HG02678 (cell line): ENCODE measurements at regions not wholly inside any gene's neighbourhood (a gene's known extent, or its start where the extent isn't known, plus 50 kb on each side); places are given as distances from the start of the nearest gene placed in this dataset.

Experiments
- ATAC-seq: cut with Tn5 transposase; IDR thresholded peaks from one replicate; pipeline ENCODE4 v1.9.1; 2021; ENCODE audit warnings: mild to moderate bottlenecking, moderate library complexity; ENCODE audit not compliant: unreplicated experiment

DNA sequence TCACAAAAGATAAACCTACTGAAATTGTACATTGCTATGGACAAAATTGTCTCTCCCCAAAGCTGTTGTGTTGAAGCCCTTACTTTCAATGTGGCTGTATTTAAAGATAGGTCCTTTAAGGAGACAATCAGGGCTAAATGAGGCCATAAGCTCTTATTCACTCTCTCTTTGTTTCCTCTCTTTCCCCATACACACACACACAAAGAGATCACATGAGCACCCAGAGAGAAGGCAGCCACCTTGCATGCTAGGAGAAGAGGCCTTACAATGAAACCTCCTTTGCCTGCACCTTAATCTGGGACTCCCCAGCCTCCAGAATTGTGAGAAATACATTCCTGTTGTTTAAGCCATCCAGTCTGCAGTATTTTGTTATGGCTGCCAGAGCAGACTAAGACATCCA is 1295.6 kb upstream of the CDH6 start:
- no peak for ATAC-seq

GRCh38 chr5:29896646-29897045 is 1296.8 kb upstream of the CDH6 start:
- no peak for ATAC-seq

- ATAC-seq = no peak
These were observed 1298.8 kb upstream of the CDH6 start for GRCh38 chr5:29894668-29895067.

DNA sequence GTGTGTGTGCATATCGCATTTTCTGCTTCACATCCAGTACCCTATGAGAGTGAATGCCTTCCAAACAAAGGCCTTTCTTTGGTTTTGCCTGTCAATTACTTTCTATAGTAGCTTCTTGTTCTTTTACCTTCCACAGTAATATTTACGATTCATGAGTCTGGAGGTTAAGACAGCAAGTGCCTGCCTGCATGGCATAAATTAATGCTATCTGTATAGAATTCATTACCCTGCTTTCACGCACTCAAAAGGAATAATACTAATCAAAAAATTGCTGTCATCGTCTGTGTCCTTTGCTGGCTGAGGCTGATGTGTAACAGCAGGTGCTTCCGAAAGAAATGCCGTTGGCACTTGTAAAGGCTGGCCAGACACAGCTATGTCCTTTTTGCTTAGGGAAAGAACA is 1304.4 kb upstream of the CDH6 start:
- no peak for ATAC-seq

DNA sequence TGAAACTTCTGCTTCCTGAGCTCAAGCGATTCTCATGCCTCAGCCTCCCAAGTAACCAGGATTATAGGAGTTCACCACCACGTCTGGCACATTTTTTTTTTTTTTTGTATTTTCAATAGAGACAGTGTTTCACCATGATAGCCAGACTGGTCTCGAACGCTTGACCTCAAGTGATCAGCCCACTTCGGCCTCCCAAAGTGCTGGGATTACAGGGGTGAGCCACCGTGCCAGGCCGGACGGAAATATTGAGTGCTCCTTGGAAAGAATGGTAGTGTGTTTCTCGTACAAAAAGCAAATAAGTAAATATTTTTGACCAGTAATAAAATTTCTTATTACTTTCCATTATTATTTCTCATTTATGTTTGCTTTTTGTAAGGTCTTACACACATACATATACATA is 1307.9 kb upstream of the CDH6 start:
- ATAC-seq = no peak

- ATAC-seq = no peak
These were observed 1311.5 kb upstream of the CDH6 start for GRCh38 chr5:29882036-29882435.

DNA sequence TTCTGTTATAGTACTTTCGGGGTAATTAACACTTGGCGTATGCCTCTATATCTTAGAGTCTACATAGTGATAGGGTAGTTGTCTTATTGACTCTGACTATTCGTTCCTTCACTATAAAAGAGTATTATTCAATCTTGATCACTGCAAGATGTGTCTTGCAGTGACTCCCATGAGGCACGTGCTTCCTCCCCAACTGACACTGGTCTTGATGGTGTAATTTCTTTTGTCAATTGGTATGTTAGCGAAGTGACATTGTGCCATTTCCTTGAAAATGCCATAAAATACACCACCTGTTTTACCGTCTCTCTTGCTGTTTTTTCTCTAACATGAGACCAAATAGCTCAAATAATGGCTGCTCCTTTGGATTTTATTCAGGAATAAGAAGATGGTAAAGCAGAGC is 1314.1 kb upstream of the CDH6 start:
- ATAC-seq = no peak

DNA sequence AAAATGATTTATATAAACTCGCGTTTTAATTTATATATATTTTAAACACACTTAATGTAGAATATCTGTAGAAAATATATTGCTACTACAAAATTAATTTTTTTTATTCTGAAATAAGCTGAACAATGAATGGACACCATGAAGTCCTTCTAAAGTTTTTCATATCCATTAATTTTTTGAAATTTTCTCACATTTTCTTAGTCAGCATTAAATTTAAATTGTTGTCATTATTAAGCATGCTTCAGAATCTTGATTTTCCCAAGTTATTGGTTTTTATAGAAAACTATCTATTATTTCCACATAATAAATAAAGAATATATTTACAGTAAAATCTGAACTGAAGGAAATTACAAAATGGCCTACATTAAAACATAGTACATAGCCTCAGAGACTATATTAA is 1314.9 kb upstream of the CDH6 start:
- ATAC-seq = no peak

- ATAC-seq = no peak
These were observed 1326.3 kb upstream of the CDH6 start for GRCh38 chr5:29867155-29867554.

GRCh38 chr5:29853711-29854220 is 1339.7 kb upstream of the CDH6 start:
- ATAC-seq = no peak

DNA sequence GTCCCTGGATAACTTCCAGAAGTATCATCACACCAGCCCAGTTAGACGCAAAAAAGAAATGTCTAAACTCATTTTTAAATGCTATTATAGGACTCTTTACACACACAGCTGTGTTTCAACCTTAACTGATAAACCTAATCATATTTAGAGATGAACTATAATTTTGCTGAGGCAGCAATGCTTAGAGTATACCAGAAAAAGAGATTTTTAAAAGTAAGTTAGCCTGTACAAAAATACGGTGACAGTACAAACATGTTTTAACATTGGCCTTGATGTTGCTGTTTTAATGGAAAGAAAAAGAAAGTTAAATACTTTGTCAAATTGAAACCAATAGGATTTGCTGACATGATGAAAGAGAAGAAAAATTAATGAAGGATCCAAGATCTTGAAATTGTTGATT is 1341.2 kb upstream of the CDH6 start:
- no peak for ATAC-seq

DNA sequence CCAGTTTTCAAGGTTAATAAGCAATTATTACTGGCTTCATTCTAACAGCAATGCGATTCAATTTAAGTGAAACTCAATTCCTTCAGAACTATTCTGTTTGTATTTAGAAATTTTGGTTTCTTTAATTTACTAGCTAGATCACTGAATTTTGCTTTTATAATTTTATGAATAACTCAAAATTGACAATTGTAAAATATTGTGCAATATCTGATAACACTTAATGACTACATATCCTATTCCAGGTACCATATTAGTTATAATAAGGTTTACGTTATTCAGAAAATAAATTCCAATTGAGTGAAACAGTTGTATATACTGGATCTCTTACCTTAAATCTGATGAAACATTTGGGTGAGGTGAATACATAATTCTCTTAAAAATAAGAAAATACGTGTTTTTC is 1348.3 kb upstream of the CDH6 start:
- ATAC-seq = no peak

GRCh38 chr5:29833394-29833793 is 1360.1 kb upstream of the CDH6 start:
- ATAC-seq = no peak

- ATAC-seq = no peak
These were observed 1371.0 kb upstream of the CDH6 start for GRCh38 chr5:29822521-29822920.

GRCh38 chr5:29811914-29812679 is 1381.4 kb upstream of the CDH6 start:
- ATAC-seq = no peak

GRCh38 chr5:29805804-29806203 is 1387.7 kb upstream of the CDH6 start:
- ATAC-seq = no peak

DNA sequence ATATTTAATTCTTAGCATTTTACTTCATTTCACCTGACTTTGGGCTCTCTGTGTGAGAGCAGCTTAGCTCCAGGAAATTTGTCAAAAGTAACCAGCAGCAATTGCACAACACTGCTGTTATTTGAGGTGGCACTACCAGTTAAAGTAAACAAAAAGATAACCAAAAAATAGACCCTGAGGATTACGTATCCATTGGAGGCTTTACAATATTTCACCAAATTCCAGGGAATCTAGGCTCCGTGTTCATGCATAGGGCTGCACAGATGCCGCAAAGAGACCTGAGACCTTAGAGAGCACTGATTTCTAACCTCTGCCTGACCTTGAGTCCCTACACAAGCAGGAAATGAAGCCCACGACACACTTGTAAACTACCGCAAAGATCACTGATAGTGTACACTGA is 1392.7 kb upstream of the CDH6 start:
- no peak for ATAC-seq

- no peak for ATAC-seq
These were observed 1397.5 kb upstream of the CDH6 start for GRCh38 chr5:29796013-29796412.

DNA sequence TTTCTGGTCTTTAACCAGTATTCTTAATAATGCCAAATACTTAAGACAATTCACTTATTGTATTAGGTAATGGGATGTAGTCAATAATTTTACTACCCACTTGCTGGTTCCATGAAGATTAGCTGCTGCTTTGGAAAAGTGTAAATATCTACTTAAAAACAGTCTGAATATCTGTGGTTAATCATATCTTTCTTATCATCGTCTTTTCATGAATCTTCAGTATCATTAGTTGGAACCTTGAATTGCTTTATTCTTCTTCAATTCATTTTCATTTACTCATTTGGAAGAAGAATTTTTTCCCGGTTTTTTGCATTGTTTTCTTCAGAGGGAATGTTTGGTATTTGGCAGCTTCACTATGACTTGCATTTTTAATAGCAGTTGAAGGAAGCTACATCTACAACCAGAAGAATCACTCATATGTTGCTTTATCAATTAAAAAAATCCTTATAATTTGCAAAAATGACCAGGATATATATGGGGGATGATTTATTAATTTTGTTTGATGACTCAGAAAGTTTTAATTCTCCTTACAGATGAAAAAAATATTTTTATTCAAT is 1398.3 kb upstream of the CDH6 start:
- no peak for ATAC-seq

DNA sequence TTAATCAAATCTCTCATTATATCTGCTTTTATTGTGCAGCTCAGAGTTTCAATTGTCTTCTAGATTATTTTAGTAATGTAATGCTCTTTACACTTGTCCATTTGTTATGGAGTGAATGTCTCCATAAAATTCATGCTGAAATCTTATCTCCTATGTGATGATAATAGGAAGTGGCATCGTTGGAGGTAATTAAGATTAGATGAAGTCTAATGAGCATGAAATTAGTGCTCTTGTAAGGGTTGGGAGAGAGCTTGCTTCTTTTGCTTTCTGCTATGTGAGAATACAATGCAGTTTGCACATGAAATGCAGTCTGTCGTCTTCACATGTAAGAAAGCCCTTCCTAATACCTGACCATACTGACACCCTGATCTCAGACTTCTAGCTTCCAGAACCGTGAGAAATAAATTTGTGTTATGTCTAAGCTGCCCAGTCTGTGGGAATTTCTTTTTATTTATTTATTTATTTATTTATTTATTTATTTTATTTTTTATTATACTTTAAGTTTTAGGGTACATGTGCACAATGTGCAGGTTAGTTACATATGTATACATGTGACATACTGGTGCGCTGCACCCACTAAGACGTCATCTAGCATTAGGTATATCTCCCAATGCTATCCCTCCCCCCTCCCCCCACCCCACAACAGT is 1399.2 kb upstream of the CDH6 start:
- ATAC-seq = no peak

DNA sequence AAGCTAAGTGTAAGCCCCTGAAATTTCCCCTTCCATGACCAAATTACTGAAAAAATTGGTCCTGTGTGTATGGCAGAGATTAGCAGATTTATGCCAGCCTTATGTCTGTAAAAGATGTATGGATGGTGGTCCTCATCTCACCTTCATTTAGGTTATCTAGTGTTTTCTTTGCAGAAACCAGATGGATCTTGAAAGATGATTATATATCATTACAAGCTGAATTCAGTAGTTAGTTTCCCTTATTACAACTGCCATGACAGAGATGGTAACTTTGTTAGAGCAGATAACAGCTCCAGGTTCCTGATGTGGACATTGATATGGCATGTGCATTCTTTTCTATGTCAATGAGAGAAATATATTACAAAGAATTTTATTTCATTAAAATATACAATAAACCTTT is 1403.2 kb upstream of the CDH6 start:
- no peak for ATAC-seq

- ATAC-seq = no peak
These were observed 1413.1 kb upstream of the CDH6 start for GRCh38 chr5:29780401-29780800.
